VCaP (cell line): ENCODE measurements at regions not wholly inside any gene's neighbourhood (a gene's known extent, or its start where the extent isn't known, plus 50 kb on each side); places are given as distances from the start of the nearest gene placed in this dataset.

ENCODE experiments used
- H3K27ac ChIP-seq: fragments of 450-650 bp; 2 replicates; pipeline ENCODE4 v1.5.1; 2017
- CTCF ChIP-seq: fragments of 450-650 bp; conservative IDR thresholded peaks from 2 replicates; pipeline ENCODE4 v1.5.1; 2017; ENCODE audit warnings: mild to moderate bottlenecking, moderate library complexity

- no peak for TF ChIP-seq CTCF
Observed at GRCh38 chr10:9833942-9834341, 1183.7 kb upstream of the CELF2 start.

GRCh38 chr10:9834434-9834833 is 1183.2 kb upstream of the CELF2 start:
- no peak for TF ChIP-seq CTCF
- H3K27ac ChIP-seq: no peak overlapping the region

More at GRCh38 chr10:9833942-9834341, 1183.7 kb upstream of the CELF2 start:
- H3K27ac ChIP-seq: no peak overlapping the region

- H3K27ac ChIP-seq: no peak overlapping the region
- no peak for TF ChIP-seq CTCF
Observed at GRCh38 chr10:9845075-9845474, 1172.6 kb upstream of the CELF2 start.

GRCh38 chr10:9848278-9848677 is 1169.4 kb upstream of the CELF2 start:
- no peak for TF ChIP-seq CTCF
- no peak overlapping the region for H3K27ac ChIP-seq

GRCh38 chr10:9848981-9849380 is 1168.7 kb upstream of the CELF2 start:
- no peak for TF ChIP-seq CTCF
- H3K27ac ChIP-seq: no peak overlapping the region

- no peak for TF ChIP-seq CTCF
- no peak overlapping the region for H3K27ac ChIP-seq
Observed at GRCh38 chr10:9850415-9850814, 1167.3 kb upstream of the CELF2 start.

- H3K27ac ChIP-seq: no peak overlapping the region
Observed at GRCh38 chr10:9851808-9852207, 1165.9 kb upstream of the CELF2 start.

More at GRCh38 chr10:9851808-9852207, 1165.9 kb upstream of the CELF2 start:
- no peak for TF ChIP-seq CTCF
